ENCODE measurements at regions not wholly inside any gene's neighbourhood (a gene's known extent, or its start where the extent isn't known, plus 50 kb on each side); places are given as distances from the start of the nearest gene placed in this dataset.

DNA sequence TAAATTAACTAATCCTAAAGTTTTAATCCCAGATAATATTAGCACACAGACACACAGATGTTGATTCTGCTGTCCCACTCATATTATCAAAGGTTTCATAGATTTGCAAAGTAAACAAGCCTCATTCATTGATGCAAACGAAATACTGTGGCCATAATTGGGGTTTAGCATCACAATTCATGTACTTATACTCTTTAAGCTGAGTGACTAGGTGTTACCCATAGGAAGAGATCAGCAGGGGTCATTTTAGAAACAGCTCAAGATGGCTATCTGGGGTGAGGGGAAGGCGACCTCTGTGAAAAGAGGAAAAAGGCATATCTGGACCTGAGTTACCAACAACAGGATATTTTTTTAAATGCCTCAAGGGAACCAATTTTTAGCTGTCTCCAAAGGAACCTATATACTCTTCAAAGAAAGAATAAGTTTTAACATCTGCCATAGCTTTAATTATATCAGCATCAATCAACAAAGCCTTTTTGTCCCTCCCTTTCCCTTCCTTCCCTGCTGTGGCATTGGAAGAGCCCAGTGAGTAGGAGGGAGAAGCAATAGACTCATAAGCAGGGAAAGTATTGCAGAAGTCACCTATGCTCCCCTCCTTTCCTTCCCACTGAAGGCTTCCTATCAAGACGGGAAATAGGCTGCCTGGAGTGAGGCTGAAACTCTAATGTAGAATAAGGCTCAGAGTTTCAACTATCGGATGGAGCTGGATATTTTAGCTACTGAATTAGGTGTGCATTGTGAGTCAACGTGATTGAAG, 553.4 kb downstream of the ZIC1 start:
- H2AFZ ChIP-seq (ENCODE audit: control insufficient read depth, low read length) = no peak overlapping the region
- H3K9ac ChIP-seq (ENCODE audit: control insufficient read depth, extremely low read depth, insufficient read depth, low read length) = no peak overlapping the region
- H3K9me1 ChIP-seq (ENCODE audit: control insufficient read depth, extremely low read depth, insufficient read depth, low read length) = no peaks in the 10 kb centered on the region
- no peak overlapping the region for H3K4me3 ChIP-seq (ENCODE audit: control insufficient read depth in 2 of 3, extremely low read depth in 1 of 3, insufficient read depth in 2 of 3, low read depth in 1 of 3, low read length in 3 of 3)
- TF ChIP-seq EZH2 (IDR thresholded peaks at IDR 0.05; ENCODE audit: low read length) = no peak
- TF ChIP-seq, protein P1, sequence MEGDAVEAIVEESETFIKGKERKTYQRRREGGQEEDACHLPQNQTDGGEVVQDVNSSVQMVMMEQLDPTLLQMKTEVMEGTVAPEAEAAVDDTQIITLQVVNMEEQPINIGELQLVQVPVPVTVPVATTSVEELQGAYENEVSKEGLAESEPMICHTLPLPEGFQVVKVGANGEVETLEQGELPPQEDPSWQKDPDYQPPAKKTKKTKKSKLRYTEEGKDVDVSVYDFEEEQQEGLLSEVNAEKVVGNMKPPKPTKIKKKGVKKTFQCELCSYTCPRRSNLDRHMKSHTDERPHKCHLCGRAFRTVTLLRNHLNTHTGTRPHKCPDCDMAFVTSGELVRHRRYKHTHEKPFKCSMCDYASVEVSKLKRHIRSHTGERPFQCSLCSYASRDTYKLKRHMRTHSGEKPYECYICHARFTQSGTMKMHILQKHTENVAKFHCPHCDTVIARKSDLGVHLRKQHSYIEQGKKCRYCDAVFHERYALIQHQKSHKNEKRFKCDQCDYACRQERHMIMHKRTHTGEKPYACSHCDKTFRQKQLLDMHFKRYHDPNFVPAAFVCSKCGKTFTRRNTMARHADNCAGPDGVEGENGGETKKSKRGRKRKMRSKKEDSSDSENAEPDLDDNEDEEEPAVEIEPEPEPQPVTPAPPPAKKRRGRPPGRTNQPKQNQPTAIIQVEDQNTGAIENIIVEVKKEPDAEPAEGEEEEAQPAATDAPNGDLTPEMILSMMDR (optimal IDR thresholded peaks at IDR 0.05 in 1 of 3, IDR thresholded peaks at IDR 0.05 in 1 of 3, conservative IDR thresholded peaks at IDR 0.05 in 1 of 3; ENCODE audit: extremely low read depth in 1 of 3, insufficient read depth in 2 of 3, low read length in 3 of 3) = no peak
- no peak for DNase-seq (ENCODE audit: low read depth, low spot score)
- H3K36me3 ChIP-seq (ENCODE audit: control insufficient read depth in 2 of 2, extremely low read depth in 1 of 2, insufficient read depth in 2 of 2, low read length in 2 of 2) = no peaks in the 10 kb centered on the region
- H3K79me2 ChIP-seq (ENCODE audit: control insufficient read depth, insufficient read depth, low read length) = no peaks in the 10 kb centered on the region
- no peak overlapping the region for H3K4me2 ChIP-seq (ENCODE audit: control insufficient read depth, extremely low read depth, insufficient read depth, low read depth, low read length)
- H4K20me1 ChIP-seq (ENCODE audit: control insufficient read depth, extremely low read depth, insufficient read depth, low read length) = no peaks in the 10 kb centered on the region
- H3K27ac ChIP-seq (ENCODE audit: control insufficient read depth, insufficient read depth, low read length) = no peak overlapping the region
- FAIRE-seq = no peak
- no peaks in the 10 kb centered on the region for H3K4me1 ChIP-seq (ENCODE audit: control insufficient read depth, extremely low read depth, insufficient read depth, low read length)
- H3K27me3 ChIP-seq (ENCODE audit: control insufficient read depth, extremely low read depth, insufficient read depth, low read length) = no peaks in the 10 kb centered on the region
- dilution Hi-C loops (cut with MboI; ENCODE audit: extremely low pct_ligation_motif_present, low sequenced_read_pairs) = no loop called here
- no peaks in the 10 kb centered on the region for H3K9me3 ChIP-seq (ENCODE audit: control insufficient read depth, low read depth, low read length)

DNA sequence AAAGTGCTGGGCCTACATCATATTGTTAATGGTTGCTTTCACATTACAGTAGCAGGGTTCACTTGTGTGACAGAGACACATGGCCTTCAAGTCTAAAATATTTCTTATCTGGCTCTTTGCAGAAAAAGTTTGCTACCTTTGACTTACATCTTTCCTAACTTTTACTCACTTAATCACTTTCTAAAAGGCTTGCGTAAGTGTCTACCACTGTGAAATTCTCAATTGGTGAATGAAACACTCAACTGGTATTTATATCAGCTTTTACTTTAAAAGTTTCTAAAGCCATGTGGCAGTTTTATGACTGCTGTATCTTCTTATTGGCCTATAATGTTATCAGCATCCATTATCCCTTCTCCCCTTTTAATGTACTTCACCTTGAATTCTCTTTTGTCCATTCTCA, 554.5 kb downstream of the ZIC1 start:
- no peaks in the 10 kb centered on the region for H4K20me1 ChIP-seq (ENCODE audit: control insufficient read depth, extremely low read depth, insufficient read depth, low read length)
- FAIRE-seq (no peak), DNase-seq (ENCODE audit: low read depth, low spot score) (no peak)
- H3K4me3 ChIP-seq (ENCODE audit: control insufficient read depth in 2 of 3, extremely low read depth in 1 of 3, insufficient read depth in 2 of 3, low read depth in 1 of 3, low read length in 3 of 3) = no peak overlapping the region
- H3K9me3 ChIP-seq (ENCODE audit: control insufficient read depth, low read depth, low read length) = no peaks in the 10 kb centered on the region
- no peaks in the 10 kb centered on the region for H3K9me1 ChIP-seq (ENCODE audit: control insufficient read depth, extremely low read depth, insufficient read depth, low read length)
- H2AFZ ChIP-seq (ENCODE audit: control insufficient read depth, low read length) = no peak overlapping the region
- H3K4me1 ChIP-seq (ENCODE audit: control insufficient read depth, extremely low read depth, insufficient read depth, low read length) = no peaks in the 10 kb centered on the region
- dilution Hi-C loops (cut with MboI; ENCODE audit: extremely low pct_ligation_motif_present, low sequenced_read_pairs) = no loop called here
- no peaks in the 10 kb centered on the region for H3K36me3 ChIP-seq (ENCODE audit: control insufficient read depth in 2 of 2, extremely low read depth in 1 of 2, insufficient read depth in 2 of 2, low read length in 2 of 2)
- no peak overlapping the region for H3K4me2 ChIP-seq (ENCODE audit: control insufficient read depth, extremely low read depth, insufficient read depth, low read depth, low read length)
- no peaks in the 10 kb centered on the region for H3K79me2 ChIP-seq (ENCODE audit: control insufficient read depth, insufficient read depth, low read length)
- no peaks in the 10 kb centered on the region for H3K27me3 ChIP-seq (ENCODE audit: control insufficient read depth, extremely low read depth, insufficient read depth, low read length)
- H3K9ac ChIP-seq (ENCODE audit: control insufficient read depth, extremely low read depth, insufficient read depth, low read length) = no peak overlapping the region
- H3K27ac ChIP-seq (ENCODE audit: control insufficient read depth, insufficient read depth, low read length) = no peak overlapping the region
- TF ChIP-seq, protein P1 (optimal IDR thresholded peaks at IDR 0.05 in 1 of 3, IDR thresholded peaks at IDR 0.05 in 1 of 3, conservative IDR thresholded peaks at IDR 0.05 in 1 of 3; ENCODE audit: extremely low read depth in 1 of 3, insufficient read depth in 2 of 3, low read length in 3 of 3) = no peak
- TF ChIP-seq EZH2 (IDR thresholded peaks at IDR 0.05; ENCODE audit: low read length) = no peak

Data from keratinocyte (primary cell).